Thoracic aorta (tissue), 2 donors: ENCODE measurements at regions not wholly inside any gene's neighbourhood (a gene's known extent, or its start where the extent isn't known, plus 50 kb on each side); places are given as distances from the start of the nearest gene placed in this dataset.
"Not testable (repeated sequence)": the region's sequence is repeated elsewhere in the genome, so short reads cannot be mapped to it uniquely, and the experiment has no call there.

Experiments
- ATAC-seq: fragments of 150-250 bp; one replicate; pipeline ENCODE4 v1.8.0; 2017; ENCODE audit warnings: low read depth; ENCODE audit not compliant: insufficient number of reproducible peaks, low FRiP score
- DNase-seq: peaks from one replicate; pipeline ENCODE4 v3.0.0-alpha.2; 2020; ENCODE audit warnings: low spot score
- H3K27ac ChIP-seq, 2 donors: fragments of 200-600 bp; sonication (generic); 1 replicate in 1 of 2; 2 replicates in 1 of 2; pipeline ENCODE4 v1.5.1; 2016; ENCODE audit warnings: mild to moderate bottlenecking in 2 of 2, moderate library complexity in 2 of 2
- H3K27me3 ChIP-seq: fragments of 200-600 bp; sonication (generic); replicated peaks from 2 replicates; pipeline ENCODE4 v1.6.0; 2016; ENCODE audit warnings: mild to moderate bottlenecking; ENCODE audit not compliant: insufficient read depth
- H3K36me3 ChIP-seq: fragments of 200-600 bp; sonication (generic); one replicate; pipeline ENCODE4 v1.5.1; 2016
- H3K4me1 ChIP-seq, 2 donors: fragments of 200-600 bp; sonication (generic); 1 replicate in 1 of 2; 2 replicates in 1 of 2; pipeline versions ENCODE4 v1.5.1 to v1.6.0; 2016; ENCODE audit warnings: low read depth in 2 of 2, mild to moderate bottlenecking in 1 of 2; ENCODE audit not compliant: control insufficient read depth in 1 of 2
- H3K4me3 ChIP-seq: fragments of 200-600 bp; sonication (generic); 2 replicates; pipeline ENCODE4 v1.5.1; 2016; ENCODE audit warnings: mild to moderate bottlenecking
- H3K9me3 ChIP-seq: fragments of 200-600 bp; sonication (generic); 2 replicates; pipeline ENCODE4 v1.5.1; 2016
- TF ChIP-seq, protein P1 (sequence below): fragments of 200-600 bp; sonication (generic); IDR thresholded peaks from one replicate; pipeline ENCODE4 v1.5.1; 2019; ENCODE audit warnings: antibody characterized with exemption

DNA sequence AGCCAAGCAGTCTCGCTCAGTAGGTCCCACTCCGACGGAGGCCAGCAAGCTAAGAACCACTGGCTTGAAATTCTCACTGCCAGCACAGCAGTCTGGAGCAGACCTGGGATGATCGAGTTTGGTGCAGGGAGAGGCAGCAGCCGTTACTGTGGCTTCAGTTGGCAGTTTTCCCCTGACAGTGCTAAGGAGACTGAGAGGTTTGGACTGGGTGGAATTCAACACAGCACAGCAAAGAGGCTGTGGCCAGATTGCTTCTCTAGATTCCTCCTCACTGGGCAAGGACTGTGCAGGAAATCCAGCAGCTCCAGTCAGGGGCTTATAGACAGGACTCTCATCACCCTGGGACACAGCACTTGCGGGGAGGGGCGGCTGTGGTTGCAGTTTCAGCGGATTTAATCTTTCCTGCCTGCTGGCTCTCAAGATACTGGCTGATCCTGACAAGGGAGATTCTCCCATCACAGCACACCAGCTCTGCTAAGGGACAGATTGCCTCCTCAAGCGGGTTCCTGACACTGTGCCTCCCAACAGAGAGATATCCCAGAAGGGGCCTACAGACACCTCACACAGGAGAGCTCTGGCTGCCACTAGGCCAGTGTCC, 122.1 kb downstream of the YIPF5 start:
- Histone ChIP-seq H3K27me3 (no peaks in the 10 kb centered on the region), H3K4me1 (no peaks in the 10 kb centered on the region), H3K27ac (no peak overlapping the region), H3K9me3 (no peaks in the 10 kb centered on the region), H3K4me3 (no peak overlapping the region), H3K36me3 (no peaks in the 10 kb centered on the region)
- TF ChIP-seq, protein P1, sequence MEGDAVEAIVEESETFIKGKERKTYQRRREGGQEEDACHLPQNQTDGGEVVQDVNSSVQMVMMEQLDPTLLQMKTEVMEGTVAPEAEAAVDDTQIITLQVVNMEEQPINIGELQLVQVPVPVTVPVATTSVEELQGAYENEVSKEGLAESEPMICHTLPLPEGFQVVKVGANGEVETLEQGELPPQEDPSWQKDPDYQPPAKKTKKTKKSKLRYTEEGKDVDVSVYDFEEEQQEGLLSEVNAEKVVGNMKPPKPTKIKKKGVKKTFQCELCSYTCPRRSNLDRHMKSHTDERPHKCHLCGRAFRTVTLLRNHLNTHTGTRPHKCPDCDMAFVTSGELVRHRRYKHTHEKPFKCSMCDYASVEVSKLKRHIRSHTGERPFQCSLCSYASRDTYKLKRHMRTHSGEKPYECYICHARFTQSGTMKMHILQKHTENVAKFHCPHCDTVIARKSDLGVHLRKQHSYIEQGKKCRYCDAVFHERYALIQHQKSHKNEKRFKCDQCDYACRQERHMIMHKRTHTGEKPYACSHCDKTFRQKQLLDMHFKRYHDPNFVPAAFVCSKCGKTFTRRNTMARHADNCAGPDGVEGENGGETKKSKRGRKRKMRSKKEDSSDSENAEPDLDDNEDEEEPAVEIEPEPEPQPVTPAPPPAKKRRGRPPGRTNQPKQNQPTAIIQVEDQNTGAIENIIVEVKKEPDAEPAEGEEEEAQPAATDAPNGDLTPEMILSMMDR: no peak
- ATAC-seq (no peak), DNase-seq (no peak)

DNA sequence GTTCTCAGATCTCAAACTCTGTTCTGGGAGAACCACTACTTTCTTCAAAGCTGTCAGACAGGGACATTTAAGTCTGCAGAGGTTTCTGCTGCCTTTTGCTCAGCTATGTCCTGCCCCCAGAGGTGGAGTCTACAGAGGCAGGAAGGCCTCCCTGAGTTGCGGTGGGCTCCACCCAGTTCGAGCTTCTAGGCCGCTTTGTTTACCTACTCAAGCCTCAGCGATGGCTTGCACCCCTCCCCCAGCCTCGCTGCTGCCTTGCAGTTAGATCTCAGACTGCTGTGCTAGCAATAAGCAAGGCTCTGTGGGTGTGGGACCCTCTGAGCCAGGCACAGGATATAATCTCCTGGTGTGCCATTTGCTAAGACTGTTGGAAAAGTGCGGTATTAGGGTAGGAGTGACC, 115.1 kb downstream of the YIPF5 start:
- H3K4me3 ChIP-seq, H3K4me1 ChIP-seq, H3K27me3 ChIP-seq, H3K27ac ChIP-seq, H3K36me3 ChIP-seq, DNase-seq, ATAC-seq, H3K9me3 ChIP-seq: not testable (repeated sequence)

DNA sequence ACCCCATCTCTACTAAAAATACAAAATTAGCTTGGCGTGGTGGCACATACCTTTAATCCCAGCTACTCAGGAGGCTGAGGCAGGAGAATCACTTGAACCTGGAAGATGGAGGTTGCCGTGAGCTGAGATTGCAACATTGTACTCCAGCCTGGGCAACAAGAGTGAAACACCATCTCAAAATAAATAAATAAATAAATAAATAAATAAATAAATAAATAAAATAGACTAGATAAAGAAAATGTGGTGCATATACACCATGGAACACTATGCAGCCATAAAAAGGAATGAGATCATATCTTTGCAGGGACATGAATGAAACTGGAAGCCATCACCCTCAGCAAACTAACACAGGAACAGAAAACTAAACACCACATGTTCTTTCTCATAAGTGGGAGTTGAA, 110.4 kb downstream of the YIPF5 start:
- not testable (repeated sequence) for ATAC-seq, H3K4me3 ChIP-seq, H3K27ac ChIP-seq, DNase-seq, H3K9me3 ChIP-seq, H3K4me1 ChIP-seq, H3K27me3 ChIP-seq, H3K36me3 ChIP-seq

DNA sequence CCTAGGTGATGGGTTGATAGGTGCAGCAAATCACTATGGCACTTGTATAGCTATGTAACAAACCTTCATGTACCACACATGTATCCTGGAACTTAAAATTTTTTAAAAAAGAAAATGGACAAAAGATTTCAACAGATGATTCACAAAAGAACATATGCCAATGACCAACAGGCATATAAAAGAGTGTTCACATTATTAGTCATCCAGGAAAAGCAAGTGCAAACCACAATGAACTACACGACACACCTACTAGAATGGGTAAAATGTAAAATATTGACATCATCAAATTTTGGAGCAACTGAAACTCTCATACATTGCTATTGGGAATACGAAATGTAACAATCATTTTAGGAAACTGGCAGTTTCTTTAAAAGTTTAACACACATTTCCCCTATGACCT, 109.9 kb downstream of the YIPF5 start:
- TF ChIP-seq, protein P1: no peak
- H3K4me3 ChIP-seq: no peak overlapping the region
- no peak for ATAC-seq
- H3K4me1 ChIP-seq: no peaks in the 10 kb centered on the region
- no peak for DNase-seq
- no peak overlapping the region for H3K27ac ChIP-seq
- H3K36me3 ChIP-seq: no peaks in the 10 kb centered on the region
- H3K27me3 ChIP-seq: no peaks in the 10 kb centered on the region
- H3K9me3 ChIP-seq: no peaks in the 10 kb centered on the region

DNA sequence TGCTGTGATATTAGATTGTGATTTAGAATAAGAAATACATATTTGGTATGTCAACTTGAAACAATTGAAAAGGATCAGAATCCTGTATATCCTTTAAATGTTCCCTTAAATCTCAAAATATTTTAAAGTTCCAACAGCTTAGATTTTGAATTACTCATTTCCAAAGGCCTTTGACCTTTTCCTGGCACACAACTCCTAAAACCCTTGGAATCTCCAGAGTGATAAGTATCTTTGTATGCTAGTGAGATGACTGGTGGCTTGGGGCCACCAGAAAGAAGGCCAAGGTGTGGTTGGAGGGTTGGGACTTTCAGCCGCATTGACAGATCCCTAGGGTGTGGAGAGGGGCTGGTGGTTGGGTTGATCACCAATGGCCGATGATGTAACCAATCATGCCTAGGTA, 104.7 kb downstream of the YIPF5 start:
- ATAC-seq (no peak), DNase-seq (no peak)
- Histone ChIP-seq H3K4me3 (no peak overlapping the region), H3K9me3 (no peaks in the 10 kb centered on the region), H3K4me1 (no peaks in the 10 kb centered on the region), H3K36me3 (no peaks in the 10 kb centered on the region), H3K27me3 (no peaks in the 10 kb centered on the region), H3K27ac (no peak overlapping the region)
- TF ChIP-seq, protein P1: no peak

DNA sequence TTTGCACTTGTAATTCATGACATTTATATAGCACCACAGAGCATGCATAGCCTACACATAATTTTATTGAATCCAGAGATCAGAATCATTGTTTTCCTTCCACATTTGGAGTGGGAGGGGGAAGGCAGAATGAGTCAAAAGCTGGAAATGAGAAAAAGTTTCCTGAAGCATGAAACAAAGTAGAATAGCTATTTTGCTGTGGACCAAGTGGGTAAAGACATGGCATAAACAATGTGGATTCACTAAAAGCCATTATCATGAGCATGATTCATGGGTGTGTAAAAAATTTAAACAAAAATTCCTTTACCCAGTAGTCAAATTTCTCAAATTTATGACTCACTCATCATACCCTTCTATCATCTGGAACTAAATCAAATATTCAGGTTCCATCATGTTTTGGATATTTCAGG, 97.9 kb downstream of the YIPF5 start:
- Histone ChIP-seq H3K36me3 (no peaks in the 10 kb centered on the region), H3K27me3 (no peaks in the 10 kb centered on the region), H3K4me3 (no peak overlapping the region), H3K9me3 (no peaks in the 10 kb centered on the region), H3K27ac (no peak overlapping the region), H3K4me1 (no peaks in the 10 kb centered on the region)
- DNase-seq (no peak), ATAC-seq (no peak)
- TF ChIP-seq, protein P1: no peak
